ENCODE measurements at regions not wholly inside any gene's neighbourhood (a gene's known extent, or its start where the extent isn't known, plus 50 kb on each side); places are given as distances from the start of the nearest gene placed in this dataset.

GRCh38 chr5:97915106-97915505, 732.1 kb upstream of the RIOK2 start:
- TF ChIP-seq POLR2A (IDR thresholded peaks at IDR 0.05) (no peak), CTCF (IDR thresholded peaks at IDR 0.05) (no peak), POLR2AphosphoS5 (IDR thresholded peaks at IDR 0.05) (no peak)
